Endothelial cell (in vitro differentiated cells): ENCODE measurements at regions not wholly inside any gene's neighbourhood (a gene's known extent, or its start where the extent isn't known, plus 50 kb on each side); places are given as distances from the start of the nearest gene placed in this dataset.

ENCODE experiments used
- DNase-seq: peaks from one replicate; pipeline ENCODE4 v3.0.0; 2021; ENCODE audit warnings: low spot score
- H3K27ac Mint-ChIP-seq: one replicate; pipeline ENCODE4 v1.8.0; 2021; ENCODE audit warnings: mixed read lengths, inconsistent platforms; ENCODE audit not compliant: unreplicated experiment
- H3K27me3 Mint-ChIP-seq: one replicate; pipeline ENCODE4 v1.8.0; 2021; ENCODE audit warnings: mild to moderate bottlenecking, moderate library complexity, mixed read lengths, inconsistent platforms; ENCODE audit not compliant: unreplicated experiment
- H3K36me3 Mint-ChIP-seq: one replicate; pipeline ENCODE4 v1.8.0; 2021; ENCODE audit warnings: mild to moderate bottlenecking, low read depth, mixed read lengths, inconsistent platforms; ENCODE audit not compliant: unreplicated experiment
- H3K4me1 Mint-ChIP-seq: one replicate; pipeline ENCODE4 v1.8.0; 2021; ENCODE audit warnings: mild to moderate bottlenecking, mixed read lengths, inconsistent platforms; ENCODE audit not compliant: unreplicated experiment
- H3K4me3 Mint-ChIP-seq: one replicate; pipeline ENCODE4 v1.8.0; 2021; ENCODE audit warnings: mild to moderate bottlenecking, mixed read lengths, inconsistent platforms; ENCODE audit not compliant: unreplicated experiment
- H3K9me3 Mint-ChIP-seq: one replicate; pipeline ENCODE4 v1.8.0; 2021; ENCODE audit warnings: mixed read lengths, inconsistent platforms; ENCODE audit not compliant: unreplicated experiment
- TF ChIP-seq, protein P1 (sequence below): fragments of 200-600 bp; sonication (generic); IDR thresholded peaks from one replicate; pipeline ENCODE4 v1.5.0; 2021; ENCODE audit warnings: antibody characterized with exemption; ENCODE audit not compliant: unreplicated experiment

DNA sequence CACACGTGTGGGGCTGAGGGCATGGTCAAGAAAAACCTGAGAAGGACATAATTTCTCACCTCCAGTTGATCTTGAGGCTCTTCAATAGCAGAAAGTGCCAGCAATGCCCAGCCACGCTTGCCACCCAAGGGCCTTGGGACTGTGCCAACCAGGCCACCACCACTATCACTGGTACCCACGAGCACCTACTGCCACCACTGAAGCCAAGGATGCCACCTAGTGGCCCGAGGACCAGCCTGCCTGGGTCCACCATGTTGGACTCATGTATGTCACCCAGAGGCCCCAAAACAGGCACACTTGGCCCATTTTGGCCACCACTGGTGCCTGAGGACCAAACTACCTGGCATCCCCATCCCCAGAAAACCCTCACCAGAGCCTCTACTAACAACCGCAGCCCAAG, 191.8 kb downstream of the ADAM29 start:
- no peaks in the 10 kb centered on the region for H3K27me3 Mint-ChIP-seq
- no peaks in the 10 kb centered on the region for H3K4me1 Mint-ChIP-seq
- TF ChIP-seq, protein P1, sequence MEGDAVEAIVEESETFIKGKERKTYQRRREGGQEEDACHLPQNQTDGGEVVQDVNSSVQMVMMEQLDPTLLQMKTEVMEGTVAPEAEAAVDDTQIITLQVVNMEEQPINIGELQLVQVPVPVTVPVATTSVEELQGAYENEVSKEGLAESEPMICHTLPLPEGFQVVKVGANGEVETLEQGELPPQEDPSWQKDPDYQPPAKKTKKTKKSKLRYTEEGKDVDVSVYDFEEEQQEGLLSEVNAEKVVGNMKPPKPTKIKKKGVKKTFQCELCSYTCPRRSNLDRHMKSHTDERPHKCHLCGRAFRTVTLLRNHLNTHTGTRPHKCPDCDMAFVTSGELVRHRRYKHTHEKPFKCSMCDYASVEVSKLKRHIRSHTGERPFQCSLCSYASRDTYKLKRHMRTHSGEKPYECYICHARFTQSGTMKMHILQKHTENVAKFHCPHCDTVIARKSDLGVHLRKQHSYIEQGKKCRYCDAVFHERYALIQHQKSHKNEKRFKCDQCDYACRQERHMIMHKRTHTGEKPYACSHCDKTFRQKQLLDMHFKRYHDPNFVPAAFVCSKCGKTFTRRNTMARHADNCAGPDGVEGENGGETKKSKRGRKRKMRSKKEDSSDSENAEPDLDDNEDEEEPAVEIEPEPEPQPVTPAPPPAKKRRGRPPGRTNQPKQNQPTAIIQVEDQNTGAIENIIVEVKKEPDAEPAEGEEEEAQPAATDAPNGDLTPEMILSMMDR: no peak
- DNase-seq: no peak
- H3K9me3 Mint-ChIP-seq: no peaks in the 10 kb centered on the region
- no peak overlapping the region for H3K4me3 Mint-ChIP-seq
- no peak overlapping the region for H3K27ac Mint-ChIP-seq
- H3K36me3 Mint-ChIP-seq: no peaks in the 10 kb centered on the region

DNA sequence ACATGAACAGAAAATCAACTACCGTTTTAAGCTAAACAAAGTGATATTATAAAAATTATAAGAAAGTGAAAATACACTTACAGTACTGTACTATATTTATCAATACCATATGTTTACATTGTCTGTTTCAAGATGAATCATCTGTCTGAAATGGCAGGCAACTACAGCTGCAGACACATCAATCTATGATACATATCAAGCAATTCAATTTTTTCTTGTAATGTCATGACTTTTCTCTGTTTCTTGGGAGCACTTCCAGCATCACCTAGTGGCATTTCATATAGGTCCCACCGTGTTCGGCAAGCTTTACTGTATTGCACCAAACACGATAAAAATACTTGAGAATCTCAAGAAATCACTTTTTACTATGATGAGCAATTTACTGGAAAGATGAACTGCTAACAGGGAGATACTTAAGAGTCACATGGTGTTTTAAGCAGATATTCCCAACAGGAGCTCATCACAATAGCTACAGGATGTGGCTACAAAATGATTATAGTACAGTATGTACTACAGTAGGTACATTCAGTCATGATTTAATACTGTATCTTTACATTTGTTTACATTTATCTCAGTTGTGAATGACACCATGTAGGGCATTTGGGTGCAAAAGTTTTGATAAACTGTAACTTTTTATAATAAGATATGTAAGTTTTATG, 207.4 kb downstream of the ADAM29 start:
- TF ChIP-seq, protein P1: no peak
- Mint-ChIP-seq H3K36me3 (peaks cover 4% of the 10 kb centered on the region), H3K9me3 (peaks cover 9% of the 10 kb centered on the region), H3K27me3 (no peaks in the 10 kb centered on the region), H3K27ac (no peak overlapping the region), H3K4me1 (no peaks in the 10 kb centered on the region), H3K4me3 (no peak overlapping the region)
- no peak for DNase-seq

DNA sequence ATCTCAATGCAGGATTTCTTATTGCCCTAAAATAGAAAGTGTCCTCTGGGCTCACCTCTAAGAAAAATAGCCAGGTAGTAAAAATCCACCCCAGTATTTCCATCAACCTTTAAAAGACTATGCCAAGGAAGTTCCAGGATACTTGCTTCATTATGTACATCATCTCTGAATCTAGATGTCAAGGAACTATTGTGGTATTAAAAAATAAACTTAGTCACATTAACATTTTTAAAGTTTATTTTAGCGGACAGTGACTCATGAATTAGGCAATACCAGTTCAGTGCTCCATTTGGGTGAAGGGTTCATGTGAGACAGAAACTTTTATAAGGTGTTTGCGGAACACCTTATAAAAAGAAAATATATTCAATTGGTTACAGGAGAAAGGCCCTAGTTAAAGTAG, 209.2 kb downstream of the ADAM29 start:
- Mint-ChIP-seq H3K4me3 (no peak overlapping the region), H3K4me1 (no peaks in the 10 kb centered on the region), H3K9me3 (peaks cover 4% of the 10 kb centered on the region), H3K27me3 (no peaks in the 10 kb centered on the region), H3K27ac (no peak overlapping the region), H3K36me3 (no peaks in the 10 kb centered on the region)
- DNase-seq: no peak
- TF ChIP-seq, protein P1: no peak

DNA sequence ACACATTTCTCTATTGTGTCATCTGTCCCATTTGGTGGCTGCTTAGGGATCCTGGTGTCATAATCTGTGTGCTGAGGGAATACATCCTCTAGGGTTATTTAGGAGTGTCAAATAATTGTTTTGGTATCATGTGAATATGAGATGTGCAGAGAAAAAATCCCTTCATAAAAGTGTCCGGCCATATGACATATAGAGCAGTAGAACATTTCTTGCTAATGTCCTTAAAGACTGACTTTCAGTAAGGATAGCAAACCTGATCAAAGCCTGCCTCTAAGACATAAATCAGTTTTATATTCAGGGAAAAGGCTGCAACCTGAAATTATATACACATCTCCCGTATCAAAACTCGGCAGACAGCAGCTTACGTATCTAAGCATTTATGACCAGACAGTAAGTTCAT, 211.6 kb downstream of the ADAM29 start:
- no peak overlapping the region for H3K27ac Mint-ChIP-seq
- TF ChIP-seq, protein P1: no peak
- H3K9me3 Mint-ChIP-seq: no peaks in the 10 kb centered on the region
- H3K27me3 Mint-ChIP-seq: no peaks in the 10 kb centered on the region
- H3K4me1 Mint-ChIP-seq: no peaks in the 10 kb centered on the region
- no peaks in the 10 kb centered on the region for H3K36me3 Mint-ChIP-seq
- no peak overlapping the region for H3K4me3 Mint-ChIP-seq
- no peak for DNase-seq

DNA sequence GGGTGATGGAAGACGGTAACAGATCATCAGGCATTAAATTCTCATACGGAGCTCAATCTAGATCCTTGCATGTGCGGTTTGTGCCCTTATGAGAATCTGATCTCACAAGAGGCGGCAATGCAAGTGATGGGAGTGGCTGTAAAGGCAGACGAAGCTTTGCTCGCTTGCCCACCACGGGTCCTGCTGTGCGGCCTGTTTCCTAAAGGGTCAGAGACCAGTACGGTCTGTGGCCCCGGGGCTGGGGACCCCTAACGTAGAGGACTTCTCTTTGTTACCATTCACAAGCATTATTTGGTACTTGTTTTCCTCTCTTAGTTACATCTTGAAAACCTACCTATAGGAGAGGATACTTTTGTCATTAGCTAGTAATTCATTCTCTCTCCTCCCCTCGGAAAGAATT, 221.0 kb downstream of the ADAM29 start:
- Mint-ChIP-seq H3K9me3 (no peaks in the 10 kb centered on the region), H3K4me1 (no peaks in the 10 kb centered on the region), H3K4me3 (no peak overlapping the region), H3K36me3 (no peaks in the 10 kb centered on the region), H3K27ac (no peak overlapping the region), H3K27me3 (peaks cover 2% of the 10 kb centered on the region)
- no peak for DNase-seq
- TF ChIP-seq, protein P1: no peak
